ENCODE measurements at regions not wholly inside any gene's neighbourhood (a gene's known extent, or its start where the extent isn't known, plus 50 kb on each side); places are given as distances from the start of the nearest gene placed in this dataset.

- TF ChIP-seq, protein P1, sequence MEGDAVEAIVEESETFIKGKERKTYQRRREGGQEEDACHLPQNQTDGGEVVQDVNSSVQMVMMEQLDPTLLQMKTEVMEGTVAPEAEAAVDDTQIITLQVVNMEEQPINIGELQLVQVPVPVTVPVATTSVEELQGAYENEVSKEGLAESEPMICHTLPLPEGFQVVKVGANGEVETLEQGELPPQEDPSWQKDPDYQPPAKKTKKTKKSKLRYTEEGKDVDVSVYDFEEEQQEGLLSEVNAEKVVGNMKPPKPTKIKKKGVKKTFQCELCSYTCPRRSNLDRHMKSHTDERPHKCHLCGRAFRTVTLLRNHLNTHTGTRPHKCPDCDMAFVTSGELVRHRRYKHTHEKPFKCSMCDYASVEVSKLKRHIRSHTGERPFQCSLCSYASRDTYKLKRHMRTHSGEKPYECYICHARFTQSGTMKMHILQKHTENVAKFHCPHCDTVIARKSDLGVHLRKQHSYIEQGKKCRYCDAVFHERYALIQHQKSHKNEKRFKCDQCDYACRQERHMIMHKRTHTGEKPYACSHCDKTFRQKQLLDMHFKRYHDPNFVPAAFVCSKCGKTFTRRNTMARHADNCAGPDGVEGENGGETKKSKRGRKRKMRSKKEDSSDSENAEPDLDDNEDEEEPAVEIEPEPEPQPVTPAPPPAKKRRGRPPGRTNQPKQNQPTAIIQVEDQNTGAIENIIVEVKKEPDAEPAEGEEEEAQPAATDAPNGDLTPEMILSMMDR (conservative IDR thresholded peaks at IDR 0.05; ENCODE audit: low read depth in 2 of 2): no peak
- no peak for TF ChIP-seq NANOG (IDR thresholded peaks at IDR 0.05; ENCODE audit: borderline replicate concordance)
- no peak for TF ChIP-seq STAT1 (IDR thresholded peaks at IDR 0.05; ENCODE audit: unreplicated experiment)
- TF ChIP-seq EZH2 (IDR thresholded peaks at IDR 0.05; ENCODE audit: low read depth, unreplicated experiment): no peak
- no peak for TF ChIP-seq EZH2phosphoT487 (IDR thresholded peaks at IDR 0.05; ENCODE audit: unreplicated experiment)
- TF ChIP-seq POLR2AphosphoS5 (IDR thresholded peaks at IDR 0.05; ENCODE audit: low read depth): no peak
These were observed 107.6 kb downstream of the SHANK2 start (continued) for GRCh38 chr11:71144736-71145135.

- Mint-ChIP-seq H3K36me3 (ENCODE audit: low read depth) (peaks cover 21% of the 10 kb centered on the region), H3K4me1 (peaks cover 24% of the 10 kb centered on the region), H3K9me3 (no peaks in the 10 kb centered on the region), H3K27ac (no peak overlapping the region), H3K27me3 (ENCODE audit: insufficient read depth, low read depth, poor library complexity) (peaks cover 10% of the 10 kb centered on the region), H3K4me3 (no peak overlapping the region)
- no peaks in the 10 kb centered on the region for H3K9me2 ChIP-seq (ENCODE audit: insufficient read depth)
- no peak overlapping the region for H3K4me2 ChIP-seq
- H3K4me1 ChIP-seq (ENCODE audit: insufficient read depth): no peaks in the 10 kb centered on the region
- H3K79me2 ChIP-seq (replicated peaks; ENCODE audit: insufficient read depth): peaks cover 17% of the 10 kb centered on the region
- TF ChIP-seq, protein P2, sequence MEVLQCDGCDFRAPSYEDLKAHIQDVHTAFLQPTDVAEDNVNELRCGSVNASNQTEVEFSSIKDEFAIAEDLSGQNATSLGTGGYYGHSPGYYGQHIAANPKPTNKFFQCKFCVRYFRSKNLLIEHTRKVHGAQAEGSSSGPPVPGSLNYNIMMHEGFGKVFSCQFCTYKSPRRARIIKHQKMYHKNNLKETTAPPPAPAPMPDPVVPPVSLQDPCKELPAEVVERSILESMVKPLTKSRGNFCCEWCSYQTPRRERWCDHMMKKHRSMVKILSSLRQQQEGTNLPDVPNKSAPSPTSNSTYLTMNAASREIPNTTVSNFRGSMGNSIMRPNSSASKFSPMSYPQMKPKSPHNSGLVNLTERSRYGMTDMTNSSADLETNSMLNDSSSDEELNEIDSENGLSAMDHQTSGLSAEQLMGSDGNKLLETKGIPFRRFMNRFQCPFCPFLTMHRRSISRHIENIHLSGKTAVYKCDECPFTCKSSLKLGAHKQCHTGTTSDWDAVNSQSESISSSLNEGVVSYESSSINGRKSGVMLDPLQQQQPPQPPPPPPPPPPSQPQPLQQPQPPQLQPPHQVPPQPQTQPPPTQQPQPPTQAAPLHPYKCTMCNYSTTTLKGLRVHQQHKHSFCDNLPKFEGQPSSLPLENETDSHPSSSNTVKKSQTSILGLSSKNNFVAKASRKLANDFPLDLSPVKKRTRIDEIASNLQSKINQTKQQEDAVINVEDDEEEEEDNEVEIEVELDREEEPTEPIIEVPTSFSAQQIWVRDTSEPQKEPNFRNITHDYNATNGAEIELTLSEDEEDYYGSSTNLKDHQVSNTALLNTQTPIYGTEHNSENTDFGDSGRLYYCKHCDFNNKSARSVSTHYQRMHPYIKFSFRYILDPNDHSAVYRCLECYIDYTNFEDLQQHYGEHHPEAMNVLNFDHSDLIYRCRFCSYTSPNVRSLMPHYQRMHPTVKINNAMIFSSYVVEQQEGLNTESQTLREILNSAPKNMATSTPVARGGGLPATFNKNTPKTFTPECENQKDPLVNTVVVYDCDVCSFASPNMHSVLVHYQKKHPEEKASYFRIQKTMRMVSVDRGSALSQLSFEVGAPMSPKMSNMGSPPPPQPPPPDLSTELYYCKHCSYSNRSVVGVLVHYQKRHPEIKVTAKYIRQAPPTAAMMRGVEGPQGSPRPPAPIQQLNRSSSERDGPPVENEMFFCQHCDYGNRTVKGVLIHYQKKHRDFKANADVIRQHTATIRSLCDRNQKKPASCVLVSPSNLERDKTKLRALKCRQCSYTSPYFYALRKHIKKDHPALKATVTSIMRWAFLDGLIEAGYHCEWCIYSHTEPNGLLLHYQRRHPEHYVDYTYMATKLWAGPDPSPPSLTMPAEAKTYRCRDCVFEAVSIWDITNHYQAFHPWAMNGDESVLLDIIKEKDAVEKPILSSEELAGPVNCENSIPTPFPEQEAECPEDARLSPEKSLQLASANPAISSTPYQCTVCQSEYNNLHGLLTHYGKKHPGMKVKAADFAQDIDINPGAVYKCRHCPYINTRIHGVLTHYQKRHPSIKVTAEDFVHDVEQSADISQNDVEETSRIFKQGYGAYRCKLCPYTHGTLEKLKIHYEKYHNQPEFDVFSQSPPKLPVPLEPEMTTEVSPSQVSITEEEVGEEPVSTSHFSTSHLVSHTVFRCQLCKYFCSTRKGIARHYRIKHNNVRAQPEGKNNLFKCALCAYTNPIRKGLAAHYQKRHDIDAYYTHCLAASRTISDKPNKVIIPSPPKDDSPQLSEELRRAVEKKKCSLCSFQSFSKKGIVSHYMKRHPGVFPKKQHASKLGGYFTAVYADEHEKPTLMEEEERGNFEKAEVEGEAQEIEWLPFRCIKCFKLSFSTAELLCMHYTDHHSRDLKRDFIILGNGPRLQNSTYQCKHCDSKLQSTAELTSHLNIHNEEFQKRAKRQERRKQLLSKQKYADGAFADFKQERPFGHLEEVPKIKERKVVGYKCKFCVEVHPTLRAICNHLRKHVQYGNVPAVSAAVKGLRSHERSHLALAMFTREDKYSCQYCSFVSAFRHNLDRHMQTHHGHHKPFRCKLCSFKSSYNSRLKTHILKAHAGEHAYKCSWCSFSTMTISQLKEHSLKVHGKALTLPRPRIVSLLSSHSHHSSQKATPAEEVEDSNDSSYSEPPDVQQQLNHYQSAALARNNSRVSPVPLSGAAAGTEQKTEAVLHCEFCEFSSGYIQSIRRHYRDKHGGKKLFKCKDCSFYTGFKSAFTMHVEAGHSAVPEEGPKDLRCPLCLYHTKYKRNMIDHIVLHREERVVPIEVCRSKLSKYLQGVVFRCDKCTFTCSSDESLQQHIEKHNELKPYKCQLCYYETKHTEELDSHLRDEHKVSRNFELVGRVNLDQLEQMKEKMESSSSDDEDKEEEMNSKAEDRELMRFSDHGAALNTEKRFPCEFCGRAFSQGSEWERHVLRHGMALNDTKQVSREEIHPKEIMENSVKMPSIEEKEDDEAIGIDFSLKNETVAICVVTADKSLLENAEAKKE (CRISPR knock-in tag; IDR thresholded peaks at IDR 0.05): no peak
- TF ChIP-seq, protein P1 (conservative IDR thresholded peaks at IDR 0.05; ENCODE audit: low read depth in 2 of 2): no peak
- no peak for TF ChIP-seq STAT1 (IDR thresholded peaks at IDR 0.05; ENCODE audit: unreplicated experiment)
- no peak for TF ChIP-seq EZH2phosphoT487 (IDR thresholded peaks at IDR 0.05; ENCODE audit: unreplicated experiment)
- no peak for TF ChIP-seq ETS1 (IDR thresholded peaks at IDR 0.05)
- TF ChIP-seq JUNB (IDR thresholded peaks at IDR 0.05; ENCODE audit: unreplicated experiment): no peak
- TF ChIP-seq ZNF331 (CRISPR knock-in tag; IDR thresholded peaks at IDR 0.05; ENCODE audit: low read depth): no peak
- no peak for TF ChIP-seq POLR2AphosphoS5 (IDR thresholded peaks at IDR 0.05; ENCODE audit: low read depth)
- TF ChIP-seq EZH2 (IDR thresholded peaks at IDR 0.05; ENCODE audit: low read depth, unreplicated experiment): no peak
- TF ChIP-seq CREB1 (CRISPR knock-in tag; IDR thresholded peaks at IDR 0.05; ENCODE audit: low read depth): no peak
- H3K27ac ChIP-seq (ENCODE audit: low read depth): no peak overlapping the region
- H4K20me1 ChIP-seq (replicated peaks; ENCODE audit: insufficient read depth): peaks cover 7% of the 10 kb centered on the region
- no peaks in the 10 kb centered on the region for H3K27me3 ChIP-seq (ENCODE audit: insufficient read depth)
- H3K4me3 ChIP-seq: no peak overlapping the region
- ATAC-seq (no peak), DNase-seq (ENCODE audit: low spot score) (no peak)
- no peak overlapping the region for H2AFZ ChIP-seq
- 0 out of 2 replicates have a peak, but pooled peaks cover 4% of the 10 kb centered on the region for H3K36me3 ChIP-seq (ENCODE audit: insufficient read depth)
- no peaks in the 10 kb centered on the region for H3F3A ChIP-seq (replicated peaks; ENCODE audit: low read depth)
These were observed 108.4 kb downstream of the SHANK2 start for GRCh38 chr11:71144010-71144409.
